ENCODE measurements at regions not wholly inside any gene's neighbourhood (a gene's known extent, or its start where the extent isn't known, plus 50 kb on each side); places are given as distances from the start of the nearest gene placed in this dataset.

DNA sequence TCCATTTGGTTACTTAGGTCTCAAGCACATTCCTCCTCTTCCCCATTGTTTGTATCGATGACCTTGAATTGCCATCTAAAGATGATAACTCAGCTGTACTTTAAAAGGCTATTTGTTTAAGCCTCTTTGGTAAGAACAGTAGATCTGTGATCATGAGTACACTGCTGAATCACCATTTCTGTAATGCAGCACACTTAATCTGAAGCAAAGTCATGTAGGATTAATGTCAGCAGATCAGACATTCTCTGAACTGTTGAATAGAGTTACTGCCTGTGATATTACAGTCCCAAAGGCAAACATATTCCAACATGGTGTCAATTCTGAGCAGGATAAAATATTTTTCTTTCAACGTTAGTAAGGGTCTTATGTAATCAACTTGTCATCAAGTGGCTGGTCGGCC lies 631.6 kb downstream of the TECRL start:
- Histone ChIP-seq H3K9me3 (replicated peaks; ENCODE audit: control insufficient read depth, low read depth, low read length) (no peaks in the 10 kb centered on the region), H3K4me1 (ENCODE audit: control insufficient read depth, insufficient read depth, low read length) (no peaks in the 10 kb centered on the region), H3K4me3 (ENCODE audit: low read length) (no peak overlapping the region), H3K27me3 (ENCODE audit: control insufficient read depth, insufficient read depth, low read length) (no peaks in the 10 kb centered on the region), H3K27ac (ENCODE audit: low read length) (no peak overlapping the region), H3K36me3 (ENCODE audit: control insufficient read depth, insufficient read depth, low read length) (no peaks in the 10 kb centered on the region)
- no peak for DNase-seq
- no CpG with 5 or more reads among the region's 3 CpGs for WGBS (ENCODE audit: insufficient coverage)

DNA sequence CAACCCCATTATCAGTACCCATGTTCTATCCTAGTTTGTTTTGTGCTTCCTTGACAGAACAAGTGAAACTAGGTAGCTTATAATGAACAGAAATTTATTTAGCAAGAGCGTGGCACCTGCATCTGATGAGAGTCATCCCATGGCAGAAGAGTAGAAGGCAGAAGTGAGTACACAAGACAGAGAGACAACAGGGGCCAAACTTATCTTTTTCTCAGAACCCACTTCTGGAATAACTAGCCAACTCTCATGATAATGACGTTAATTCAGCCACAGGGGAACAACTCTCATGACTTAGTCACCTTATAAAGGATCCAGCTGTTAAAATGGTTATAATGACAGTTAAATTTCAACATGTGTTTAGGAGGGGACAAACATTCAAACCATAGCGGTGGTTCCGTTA lies 644.9 kb downstream of the TECRL start:
- WGBS (ENCODE audit: insufficient coverage) = no CpG with 5 or more reads among the region's 4 CpGs
- Histone ChIP-seq H3K27me3 (ENCODE audit: control insufficient read depth, insufficient read depth, low read length) (no peaks in the 10 kb centered on the region), H3K36me3 (ENCODE audit: control insufficient read depth, insufficient read depth, low read length) (no peaks in the 10 kb centered on the region), H3K9me3 (replicated peaks; ENCODE audit: control insufficient read depth, low read depth, low read length) (no peaks in the 10 kb centered on the region), H3K4me1 (ENCODE audit: control insufficient read depth, insufficient read depth, low read length) (no peaks in the 10 kb centered on the region), H3K4me3 (ENCODE audit: low read length) (no peak overlapping the region), H3K27ac (ENCODE audit: low read length) (no peak overlapping the region)
- DNase-seq = no peak

DNA sequence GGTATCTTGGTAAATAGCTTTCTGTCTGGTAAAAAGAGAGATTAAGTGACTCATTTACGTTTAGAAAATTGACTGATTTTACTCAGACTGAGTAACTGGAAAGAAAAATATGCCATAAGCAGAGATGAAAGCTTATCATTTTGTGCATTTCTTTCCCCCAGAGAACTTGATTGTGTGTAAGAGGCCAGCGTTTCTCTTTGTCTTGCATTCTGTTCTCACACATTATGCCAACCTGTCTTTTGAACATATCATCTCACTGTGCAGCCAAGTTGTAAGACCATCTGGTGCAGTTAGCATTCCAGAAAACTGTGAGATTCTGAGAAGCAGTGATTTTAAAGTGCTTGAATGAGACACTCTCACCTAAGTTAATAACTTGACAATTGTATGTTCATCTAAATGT lies 651.3 kb downstream of the TECRL start:
- no peak overlapping the region for H3K27ac ChIP-seq (ENCODE audit: low read length)
- DNase-seq = no peak
- no peak overlapping the region for H3K4me3 ChIP-seq (ENCODE audit: low read length)
- no CpG with 5 or more reads among the region's 2 CpGs for WGBS (ENCODE audit: insufficient coverage)
- H3K4me1 ChIP-seq (ENCODE audit: control insufficient read depth, insufficient read depth, low read length) = no peaks in the 10 kb centered on the region
- H3K27me3 ChIP-seq (ENCODE audit: control insufficient read depth, insufficient read depth, low read length) = no peaks in the 10 kb centered on the region
- no peaks in the 10 kb centered on the region for H3K36me3 ChIP-seq (ENCODE audit: control insufficient read depth, insufficient read depth, low read length)
- no peaks in the 10 kb centered on the region for H3K9me3 ChIP-seq (replicated peaks; ENCODE audit: control insufficient read depth, low read depth, low read length)

DNA sequence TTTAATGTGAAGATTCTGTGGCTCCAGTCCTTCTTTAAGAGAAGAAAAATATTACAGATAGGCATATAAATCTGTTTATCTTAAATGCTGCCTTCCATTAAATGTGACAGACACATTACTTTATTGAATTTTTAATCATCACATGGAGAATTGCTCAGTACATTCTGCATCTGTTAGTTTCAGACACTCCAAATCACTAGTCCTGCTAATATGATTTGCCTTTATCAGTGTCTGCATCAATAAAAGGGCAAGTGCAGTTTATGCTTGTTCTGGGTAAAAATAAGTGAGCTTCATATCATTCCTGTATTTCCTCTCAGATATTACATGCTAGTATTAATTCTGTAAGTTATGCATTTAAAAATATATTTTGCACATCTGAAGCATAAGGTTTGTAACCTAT lies 666.4 kb downstream of the TECRL start:
- Histone ChIP-seq H3K4me3 (ENCODE audit: low read length) (no peak overlapping the region), H3K4me1 (ENCODE audit: control insufficient read depth, insufficient read depth, low read length) (no peaks in the 10 kb centered on the region), H3K27ac (ENCODE audit: low read length) (no peak overlapping the region), H3K9me3 (replicated peaks; ENCODE audit: control insufficient read depth, low read depth, low read length) (no peaks in the 10 kb centered on the region), H3K36me3 (ENCODE audit: control insufficient read depth, insufficient read depth, low read length) (no peaks in the 10 kb centered on the region), H3K27me3 (ENCODE audit: control insufficient read depth, insufficient read depth, low read length) (no peaks in the 10 kb centered on the region)
- DNase-seq = no peak

DNA sequence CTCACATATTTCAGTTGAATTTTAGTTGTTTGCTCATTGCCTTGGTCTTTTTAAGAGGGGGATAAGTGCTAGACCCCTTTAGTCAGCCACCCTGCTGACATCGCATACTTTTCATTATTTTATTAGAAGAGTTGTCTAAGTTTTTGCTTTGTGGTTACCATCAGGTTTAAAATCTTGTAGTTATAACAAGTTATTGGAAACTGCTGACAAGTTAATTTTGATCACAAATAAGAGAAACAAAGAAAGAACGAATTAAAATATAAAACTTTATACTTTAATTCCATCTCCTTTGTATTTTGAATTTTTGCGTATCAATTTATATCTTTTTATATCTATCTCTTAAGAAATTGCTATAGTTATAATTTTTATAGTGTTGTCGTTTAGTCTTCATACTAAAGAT lies 679.7 kb downstream of the TECRL start:
- WGBS (ENCODE audit: insufficient coverage) = no CpG with 5 or more reads among the region's 4 CpGs
- Histone ChIP-seq H3K9me3 (replicated peaks; ENCODE audit: control insufficient read depth, low read depth, low read length) (no peaks in the 10 kb centered on the region), H3K36me3 (ENCODE audit: control insufficient read depth, insufficient read depth, low read length) (no peaks in the 10 kb centered on the region), H3K4me3 (ENCODE audit: low read length) (no peak overlapping the region), H3K27ac (ENCODE audit: low read length) (no peak overlapping the region), H3K4me1 (ENCODE audit: control insufficient read depth, insufficient read depth, low read length) (peaks cover 4% of the 10 kb centered on the region), H3K27me3 (ENCODE audit: control insufficient read depth, insufficient read depth, low read length) (no peaks in the 10 kb centered on the region)
- no peak for DNase-seq

DNA sequence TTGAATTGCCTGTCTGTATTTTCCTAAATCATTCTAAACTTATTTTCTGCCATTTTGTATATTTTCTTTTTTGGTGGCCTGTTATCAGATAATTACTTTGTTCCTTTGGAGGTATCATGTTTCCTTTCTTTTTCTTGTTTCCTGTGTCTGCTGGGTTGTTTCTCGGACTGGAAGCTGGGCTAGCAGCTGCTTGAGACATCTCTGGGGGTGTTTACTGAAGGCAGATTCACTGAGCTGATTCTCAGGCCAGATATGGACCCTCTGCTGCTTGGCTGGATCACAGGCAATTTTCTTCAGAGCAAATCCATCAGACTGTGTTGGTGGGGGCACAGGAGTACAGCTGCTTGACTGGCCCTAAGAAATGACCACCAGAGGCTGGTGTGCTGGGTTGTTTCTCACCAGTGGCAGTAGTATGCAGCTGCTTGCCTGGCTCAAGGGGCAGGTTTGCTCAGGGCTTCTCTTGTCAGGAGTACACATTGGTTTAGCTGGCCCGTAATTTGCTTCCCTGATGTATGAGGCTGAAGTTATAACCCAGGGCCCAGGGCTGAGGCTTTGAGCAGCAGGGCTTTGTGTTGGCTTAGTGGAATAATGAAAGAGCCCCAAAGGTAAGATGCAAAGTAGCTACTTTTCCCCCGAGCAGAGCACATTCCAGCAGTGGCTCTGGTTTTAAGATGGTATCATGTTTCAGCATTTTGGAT lies 680.6 kb downstream of the TECRL start:
- Histone ChIP-seq H3K36me3 (ENCODE audit: control insufficient read depth, insufficient read depth, low read length) (no peaks in the 10 kb centered on the region), H3K27me3 (ENCODE audit: control insufficient read depth, insufficient read depth, low read length) (no peaks in the 10 kb centered on the region), H3K9me3 (replicated peaks; ENCODE audit: control insufficient read depth, low read depth, low read length) (no peaks in the 10 kb centered on the region), H3K27ac (ENCODE audit: low read length) (no peak overlapping the region), H3K4me1 (ENCODE audit: control insufficient read depth, insufficient read depth, low read length) (peaks cover 4% of the 10 kb centered on the region), H3K4me3 (ENCODE audit: low read length) (no peak overlapping the region)
- DNase-seq = no peak
- WGBS (ENCODE audit: insufficient coverage) = 29% methylated on average over 1 of the region's 3 CpGs

DNA sequence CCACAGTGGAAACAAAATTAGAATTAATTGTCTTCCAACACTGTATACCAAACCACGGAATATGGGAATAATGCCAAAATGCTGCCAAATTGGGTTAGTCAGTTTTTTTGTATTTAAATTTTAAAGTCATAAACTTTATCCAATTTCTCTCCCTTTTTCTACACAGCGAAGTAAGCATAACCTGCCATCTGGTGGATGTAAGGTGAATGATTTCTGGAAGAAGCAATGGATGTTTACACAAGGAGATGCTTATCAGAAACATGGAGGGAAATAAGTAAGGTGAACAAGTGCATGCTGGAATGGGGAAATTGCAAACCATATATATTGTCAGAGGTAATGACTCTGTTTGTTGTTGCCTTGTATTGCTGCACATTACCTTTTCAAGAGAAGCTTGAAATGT lies 691.9 kb downstream of the TECRL start:
- H3K4me1 ChIP-seq (ENCODE audit: control insufficient read depth, insufficient read depth, low read length) = no peaks in the 10 kb centered on the region
- no peaks in the 10 kb centered on the region for H3K36me3 ChIP-seq (ENCODE audit: control insufficient read depth, insufficient read depth, low read length)
- DNase-seq = peak; percentile 37
- no peak overlapping the region for H3K4me3 ChIP-seq (ENCODE audit: low read length)
- no peak overlapping the region for H3K27ac ChIP-seq (ENCODE audit: low read length)
- H3K9me3 ChIP-seq (replicated peaks; ENCODE audit: control insufficient read depth, low read depth, low read length) = no peaks in the 10 kb centered on the region
- H3K27me3 ChIP-seq (ENCODE audit: control insufficient read depth, insufficient read depth, low read length) = no peaks in the 10 kb centered on the region
- no CpG with 5 or more reads among the region's 2 CpGs for WGBS (ENCODE audit: insufficient coverage)

DNA sequence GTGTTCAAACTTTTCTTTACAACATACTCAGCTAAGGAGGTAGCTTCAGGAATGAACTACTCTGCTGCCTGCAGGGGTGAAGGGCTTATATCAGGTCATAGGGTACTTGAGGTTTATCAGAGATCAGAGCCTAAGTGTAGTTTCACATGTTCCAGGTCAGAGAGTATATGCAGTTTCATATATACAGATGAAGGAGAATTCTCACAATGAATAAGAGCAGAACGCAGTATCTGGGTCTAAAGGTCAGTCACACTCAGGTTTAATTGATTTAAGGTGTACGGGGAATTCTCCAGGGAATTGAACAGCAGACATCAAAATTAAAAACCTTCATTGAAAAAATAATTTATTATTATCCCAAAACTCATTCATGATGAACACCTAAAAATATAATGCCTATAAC lies 700.6 kb downstream of the TECRL start:
- H3K27me3 ChIP-seq (ENCODE audit: control insufficient read depth, insufficient read depth, low read length) = no peaks in the 10 kb centered on the region
- no peaks in the 10 kb centered on the region for H3K9me3 ChIP-seq (replicated peaks; ENCODE audit: control insufficient read depth, low read depth, low read length)
- H3K4me1 ChIP-seq (ENCODE audit: control insufficient read depth, insufficient read depth, low read length) = no peaks in the 10 kb centered on the region
- H3K27ac ChIP-seq (ENCODE audit: low read length) = no peak overlapping the region
- H3K4me3 ChIP-seq (ENCODE audit: low read length) = no peak overlapping the region
- WGBS (ENCODE audit: insufficient coverage) = no CpG with 5 or more reads among the region's 2 CpGs
- H3K36me3 ChIP-seq (ENCODE audit: control insufficient read depth, insufficient read depth, low read length) = no peaks in the 10 kb centered on the region
- no peak for DNase-seq

DNA sequence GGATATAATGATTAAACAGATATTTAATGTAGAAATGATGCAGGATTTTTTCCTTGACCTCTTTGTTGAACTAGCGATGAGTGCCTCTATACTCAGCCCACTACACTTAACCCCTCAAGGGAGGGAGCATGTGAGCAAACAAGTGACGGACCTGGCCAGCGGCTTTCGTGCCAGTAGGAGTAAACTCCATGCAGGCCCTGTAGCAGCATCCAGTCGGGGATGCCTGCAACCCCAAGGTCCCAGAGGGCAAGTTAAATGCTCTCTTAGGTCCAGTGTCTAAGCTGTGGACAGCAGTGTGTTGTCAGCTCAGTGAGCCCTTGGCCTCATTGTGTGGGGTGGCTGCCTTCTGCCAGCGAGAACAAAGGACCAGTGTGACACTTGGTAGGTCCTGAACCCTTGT lies 708.7 kb downstream of the TECRL start:
- Histone ChIP-seq H3K36me3 (ENCODE audit: control insufficient read depth, insufficient read depth, low read length) (no peaks in the 10 kb centered on the region), H3K27ac (ENCODE audit: low read length) (no peak overlapping the region), H3K4me3 (ENCODE audit: low read length) (no peak overlapping the region), H3K4me1 (ENCODE audit: control insufficient read depth, insufficient read depth, low read length) (no peaks in the 10 kb centered on the region), H3K27me3 (ENCODE audit: control insufficient read depth, insufficient read depth, low read length) (no peaks in the 10 kb centered on the region), H3K9me3 (replicated peaks; ENCODE audit: control insufficient read depth, low read depth, low read length) (no peaks in the 10 kb centered on the region)
- no peak for DNase-seq
- 91% methylated on average over 4 of the region's 6 CpGs for WGBS (ENCODE audit: insufficient coverage)

DNA sequence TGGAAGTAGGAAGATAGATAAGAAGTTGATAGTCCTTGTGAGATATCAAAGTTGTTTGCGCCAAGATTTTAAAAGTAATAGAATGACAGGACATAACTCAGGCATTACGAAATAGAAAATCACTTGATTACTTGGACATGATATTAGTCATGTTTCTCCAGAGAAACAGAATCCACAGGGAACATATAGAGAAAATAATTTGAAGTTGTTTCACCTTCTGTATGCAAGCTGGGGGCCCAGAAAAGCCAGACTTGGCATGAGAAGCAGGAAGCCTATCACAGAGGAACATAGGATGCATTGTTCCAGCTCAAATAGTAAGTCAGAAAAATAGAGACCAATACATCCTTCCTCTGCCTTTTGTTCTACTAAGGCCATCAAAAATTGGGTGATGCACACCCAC lies 715.9 kb downstream of the TECRL start:
- Histone ChIP-seq H3K9me3 (replicated peaks; ENCODE audit: control insufficient read depth, low read depth, low read length) (peaks cover 9% of the 10 kb centered on the region), H3K27ac (ENCODE audit: low read length) (no peak overlapping the region), H3K4me1 (ENCODE audit: control insufficient read depth, insufficient read depth, low read length) (no peaks in the 10 kb centered on the region), H3K27me3 (ENCODE audit: control insufficient read depth, insufficient read depth, low read length) (no peaks in the 10 kb centered on the region), H3K4me3 (ENCODE audit: low read length) (no peak overlapping the region), H3K36me3 (ENCODE audit: control insufficient read depth, insufficient read depth, low read length) (no peaks in the 10 kb centered on the region)
- no CpG with 5 or more reads among the region's 2 CpGs for WGBS (ENCODE audit: insufficient coverage)
- no peak for DNase-seq

DNA sequence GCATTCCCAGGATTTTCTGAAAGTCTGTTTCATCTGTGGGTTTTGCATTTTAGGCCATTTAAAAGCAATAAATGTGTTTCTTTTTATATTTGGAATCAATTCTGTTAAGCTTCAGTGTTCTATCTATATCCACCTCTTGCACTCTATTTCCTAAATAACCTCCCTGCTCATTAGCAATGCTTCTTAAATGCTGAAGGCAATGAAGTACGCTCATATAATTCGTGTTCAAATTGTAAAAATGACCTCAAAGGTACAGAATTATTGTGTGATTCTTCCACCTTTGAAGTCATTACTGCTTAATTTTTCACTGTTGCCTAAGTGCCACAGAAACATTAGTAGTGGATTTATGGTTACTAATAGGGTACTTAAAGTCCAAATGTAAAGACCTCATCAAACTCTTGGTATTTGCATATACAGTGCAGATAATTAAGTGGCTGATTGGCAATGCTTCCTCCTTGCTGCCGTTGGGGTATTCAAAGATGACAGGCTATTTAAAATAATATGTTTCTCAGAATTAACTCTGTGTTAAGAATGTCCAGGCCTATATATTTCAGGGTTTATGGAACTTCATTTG lies 730.8 kb downstream of the TECRL start:
- WGBS (ENCODE audit: insufficient coverage) = no CpG with 5 or more reads among the region's 3 CpGs
- Histone ChIP-seq H3K9me3 (replicated peaks; ENCODE audit: control insufficient read depth, low read depth, low read length) (no peaks in the 10 kb centered on the region), H3K4me3 (ENCODE audit: low read length) (no peak overlapping the region), H3K36me3 (ENCODE audit: control insufficient read depth, insufficient read depth, low read length) (no peaks in the 10 kb centered on the region), H3K27me3 (ENCODE audit: control insufficient read depth, insufficient read depth, low read length) (no peaks in the 10 kb centered on the region), H3K27ac (ENCODE audit: low read length) (no peak overlapping the region), H3K4me1 (ENCODE audit: control insufficient read depth, insufficient read depth, low read length) (no peaks in the 10 kb centered on the region)
- DNase-seq = no peak

Measured in muscle of leg (tissue), 3 donors.